CD4-positive, alpha-beta memory T cell (primary cell): ENCODE measurements at regions not wholly inside any gene's neighbourhood (a gene's known extent, or its start where the extent isn't known, plus 50 kb on each side); places are given as distances from the start of the nearest gene placed in this dataset.

ENCODE experiments used
- CTCF ChIA-PET: fragments of 350-600 bp; sonication (Branson Sonifier 250); formaldehyde crosslinking; loops from one replicate; lab custom pipeline; 2021; ENCODE audit warnings: inconsistent platforms; ENCODE audit not compliant: partially characterized antibody; lab: Charles Lee
- POLR2A ChIA-PET: fragments of 350-600 bp; sonication (Branson Sonifier 250); formaldehyde crosslinking; loops from one replicate; lab custom pipeline; 2021; ENCODE audit not compliant: partially characterized antibody; lab: Charles Lee
- DNase-seq, 5 donors: peaks; one replicate each; pipeline versions ENCODE4 v3.0.0 to v3.0.0-alpha.2; 2020 to 2022; ENCODE audit warnings: mixed read lengths in 1 of 5
- H3K27ac ChIP-seq: one replicate; pipeline ENCODE4 v1.7.0; 2013; ENCODE audit warnings: low read depth, low read length
- H3K27me3 ChIP-seq: 2 replicates; pipeline ENCODE4 v1.7.0; 2013; ENCODE audit warnings: mild to moderate bottlenecking, low read length, moderate library complexity; ENCODE audit not compliant: insufficient read depth
- H3K36me3 ChIP-seq: 2 replicates; pipeline ENCODE4 v1.7.0; 2013; ENCODE audit warnings: mild to moderate bottlenecking, low read length, moderate library complexity; ENCODE audit not compliant: insufficient read depth
- H3K4me1 ChIP-seq: 2 replicates; pipeline ENCODE4 v1.7.0; 2013; ENCODE audit warnings: mild to moderate bottlenecking, low read length, moderate library complexity; ENCODE audit not compliant: insufficient read depth
- H3K4me3 ChIP-seq, 2 donors: one replicate each; pipeline ENCODE4 v1.7.0; 2013; ENCODE audit warnings: low read length in 2 of 2, mild to moderate bottlenecking in 1 of 2
- H3K9me3 ChIP-seq, 2 donors: one replicate each; pipeline ENCODE4 v1.7.0; 2013; ENCODE audit warnings: low read length in 2 of 2, control low read depth in 1 of 2; ENCODE audit not compliant: control insufficient read depth in 1 of 2
- H3K27ac Mint-ChIP-seq, 7 donors: one replicate each; pipeline ENCODE4 v1.8.0; 2020 to 2021; ENCODE audit warnings: mixed read lengths in 7 of 7, mild to moderate bottlenecking in 6 of 7, inconsistent platforms in 3 of 7, moderate library complexity in 3 of 7
- H3K27me3 Mint-ChIP-seq, 2 donors: one replicate each; pipeline ENCODE4 v1.8.0; 2020 to 2021; ENCODE audit warnings: mixed read lengths in 2 of 2
- H3K36me3 Mint-ChIP-seq, 2 donors: one replicate each; pipeline ENCODE4 v1.8.0; 2020 to 2021; ENCODE audit warnings: mixed read lengths in 2 of 2, inconsistent platforms in 1 of 2, mild to moderate bottlenecking in 1 of 2
- H3K4me1 Mint-ChIP-seq, 4 donors: one replicate each; pipeline ENCODE4 v1.8.0; 2020 to 2021; ENCODE audit warnings: mixed read lengths in 4 of 4, mild to moderate bottlenecking in 1 of 4
- H3K4me3 Mint-ChIP-seq, 8 donors: one replicate each; pipeline ENCODE4 v1.8.0; 2020 to 2021; ENCODE audit warnings: mixed read lengths in 8 of 8, mild to moderate bottlenecking in 7 of 8, moderate library complexity in 6 of 8, inconsistent platforms in 3 of 8
- H3K9me3 Mint-ChIP-seq, 8 donors: one replicate each; pipeline ENCODE4 v1.8.0; 2020 to 2021; ENCODE audit warnings: mixed read lengths in 8 of 8, mild to moderate bottlenecking in 5 of 8, inconsistent platforms in 3 of 8, moderate library complexity in 1 of 8
- intact Hi-C: fragments of 100-400 bp; cut with micrococcal nuclease; formaldehyde crosslinking; loops from one replicate; pipeline ENCODE4 v1.15.1; 2023

DNA sequence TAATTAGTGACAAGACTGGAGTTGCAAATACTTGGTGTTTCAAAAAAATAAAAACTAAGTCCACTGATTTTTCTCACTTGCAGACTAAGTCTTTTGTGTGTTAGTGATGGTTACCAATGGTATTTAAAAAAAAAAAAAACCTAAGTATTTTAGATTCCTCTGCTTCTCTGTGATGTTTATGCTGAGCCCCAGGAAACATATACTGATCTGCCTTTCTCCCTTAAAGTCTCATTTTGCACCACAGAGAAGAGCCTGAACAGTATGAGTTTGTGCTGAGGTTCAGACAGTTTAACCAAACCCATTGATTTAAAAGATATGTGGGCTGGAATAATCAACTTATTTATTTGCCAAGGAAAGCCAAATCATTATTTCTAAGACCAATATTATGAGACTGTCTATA, 1305.0 kb downstream of the PCDH18 start:
- intact Hi-C loops: no loop called here
- H3K4me1 Mint-ChIP-seq: no peaks in the 10 kb centered on the region
- Histone ChIP-seq H3K36me3 (no peaks in the 10 kb centered on the region), H3K4me1 (no peaks in the 10 kb centered on the region), H3K4me3 (no peak overlapping the region), H3K27ac (no peak overlapping the region), H3K9me3 (no peaks in the 10 kb centered on the region), H3K27me3 (no peaks in the 10 kb centered on the region)
- no peaks in the 10 kb centered on the region for H3K27me3 Mint-ChIP-seq
- peaks cover 0 to 13% (median 6%) of the 10 kb centered on the region in 8 donors for H3K9me3 Mint-ChIP-seq
- H3K36me3 Mint-ChIP-seq: no peaks in the 10 kb centered on the region
- no peak for DNase-seq
- H3K27ac Mint-ChIP-seq: no peak overlapping the region
- POLR2A ChIA-PET: no interaction called here
- H3K4me3 Mint-ChIP-seq: no peak overlapping the region
- CTCF ChIA-PET: no interaction called here

GRCh38 chr4:136219592-136220125, 1312.6 kb downstream of the PCDH18 start:
- H3K4me3 Mint-ChIP-seq: no peak overlapping the region
- no peak overlapping the region for H3K27ac Mint-ChIP-seq
- no peaks in the 10 kb centered on the region for H3K27me3 ChIP-seq
- H3K4me3 ChIP-seq: no peak overlapping the region
- H3K27ac ChIP-seq: no peak overlapping the region
- no peak for DNase-seq
- no peaks in the 10 kb centered on the region for H3K4me1 Mint-ChIP-seq
- peaks cover 0 to 17% (median 7%) of the 10 kb centered on the region in 8 donors for H3K9me3 Mint-ChIP-seq
- H3K36me3 ChIP-seq: no peaks in the 10 kb centered on the region
- intact Hi-C loops: no loop called here
- POLR2A ChIA-PET: no interaction called here
- no peaks in the 10 kb centered on the region for H3K36me3 Mint-ChIP-seq
- H3K4me1 ChIP-seq: no peaks in the 10 kb centered on the region
- CTCF ChIA-PET: no interaction called here
- no peaks in the 10 kb centered on the region for H3K27me3 Mint-ChIP-seq
- peaks cover 0 to 4% of the 10 kb centered on the region in 2 donors for H3K9me3 ChIP-seq

- H3K27me3 ChIP-seq: no peaks in the 10 kb centered on the region
- H3K4me1 Mint-ChIP-seq: no peaks in the 10 kb centered on the region
- H3K36me3 ChIP-seq: no peaks in the 10 kb centered on the region
- no peak overlapping the region for H3K27ac Mint-ChIP-seq
- H3K4me3 ChIP-seq: no peak overlapping the region
- H3K4me3 Mint-ChIP-seq: no peak overlapping the region
- H3K27me3 Mint-ChIP-seq: no peaks in the 10 kb centered on the region
- H3K36me3 Mint-ChIP-seq: no peaks in the 10 kb centered on the region
- intact Hi-C loops: no loop called here
- DNase-seq: no peak
- H3K9me3 ChIP-seq: no peaks in the 10 kb centered on the region
- H3K4me1 ChIP-seq: no peaks in the 10 kb centered on the region
- H3K27ac ChIP-seq: no peak overlapping the region
- CTCF ChIA-PET: no interaction called here
- H3K9me3 Mint-ChIP-seq: peaks cover 0 to 11% (median 5%) of the 10 kb centered on the region in 8 donors
- POLR2A ChIA-PET: no interaction called here
These were observed 1329.1 kb downstream of the PCDH18 start for GRCh38 chr4:136203199-136203598.

GRCh38 chr4:136198358-136198757, 1333.9 kb downstream of the PCDH18 start:
- H3K27ac Mint-ChIP-seq: no peak overlapping the region
- Histone ChIP-seq H3K36me3 (no peaks in the 10 kb centered on the region), H3K4me1 (no peaks in the 10 kb centered on the region), H3K9me3 (no peaks in the 10 kb centered on the region), H3K4me3 (no peak overlapping the region), H3K27ac (no peak overlapping the region), H3K27me3 (no peaks in the 10 kb centered on the region)
- no peaks in the 10 kb centered on the region for H3K36me3 Mint-ChIP-seq
- intact Hi-C loops: loop anchor here (5.0 kb wide), 1 partner anchor 1539 kb away; no protein-coding TSS in a partner anchor
- peaks cover 0 to 9% (median 4%) of the 10 kb centered on the region in 8 donors for H3K9me3 Mint-ChIP-seq
- no peaks in the 10 kb centered on the region for H3K27me3 Mint-ChIP-seq
- no peak overlapping the region for H3K4me3 Mint-ChIP-seq
- no peaks in the 10 kb centered on the region for H3K4me1 Mint-ChIP-seq
- POLR2A ChIA-PET: no interaction called here
- CTCF ChIA-PET: no interaction called here
- DNase-seq: no peak

- Mint-ChIP-seq H3K27me3 (no peaks in the 10 kb centered on the region), H3K4me3 (no peak overlapping the region), H3K27ac (no peak overlapping the region), H3K4me1 (no peaks in the 10 kb centered on the region), H3K36me3 (no peaks in the 10 kb centered on the region), H3K9me3 (peaks cover 0 to 8% (median 5%) of the 10 kb centered on the region in 8 donors)
- H3K27ac ChIP-seq: no peak overlapping the region
- H3K27me3 ChIP-seq: no peaks in the 10 kb centered on the region
- DNase-seq: no peak
- ChIA-PET CTCF (no interaction called here), POLR2A (no interaction called here)
- no peaks in the 10 kb centered on the region for H3K36me3 ChIP-seq
- no peaks in the 10 kb centered on the region for H3K9me3 ChIP-seq
- no peaks in the 10 kb centered on the region for H3K4me1 ChIP-seq
- intact Hi-C loops: loop anchor here (5.0 kb wide), 1 partner anchor 1542 kb away; no protein-coding TSS in a partner anchor
- H3K4me3 ChIP-seq: no peak overlapping the region
These were observed 1337.3 kb downstream of the PCDH18 start for GRCh38 chr4:136194962-136195361.

- Histone ChIP-seq H3K4me3 (no peak overlapping the region), H3K36me3 (no peaks in the 10 kb centered on the region), H3K4me1 (no peaks in the 10 kb centered on the region), H3K27me3 (no peaks in the 10 kb centered on the region), H3K27ac (no peak overlapping the region), H3K9me3 (no peaks in the 10 kb centered on the region)
- Mint-ChIP-seq H3K9me3 (peaks cover 2 to 21% (median 10%) of the 10 kb centered on the region in 8 donors), H3K4me1 (no peaks in the 10 kb centered on the region), H3K27ac (no peak overlapping the region), H3K36me3 (no peaks in the 10 kb centered on the region), H3K27me3 (no peaks in the 10 kb centered on the region), H3K4me3 (no peak overlapping the region)
- intact Hi-C loops: no loop called here
- no peak for DNase-seq
- ChIA-PET POLR2A (no interaction called here), CTCF (no interaction called here)
These were observed 1345.6 kb downstream of the PCDH18 start for GRCh38 chr4:136186650-136187049.

DNA sequence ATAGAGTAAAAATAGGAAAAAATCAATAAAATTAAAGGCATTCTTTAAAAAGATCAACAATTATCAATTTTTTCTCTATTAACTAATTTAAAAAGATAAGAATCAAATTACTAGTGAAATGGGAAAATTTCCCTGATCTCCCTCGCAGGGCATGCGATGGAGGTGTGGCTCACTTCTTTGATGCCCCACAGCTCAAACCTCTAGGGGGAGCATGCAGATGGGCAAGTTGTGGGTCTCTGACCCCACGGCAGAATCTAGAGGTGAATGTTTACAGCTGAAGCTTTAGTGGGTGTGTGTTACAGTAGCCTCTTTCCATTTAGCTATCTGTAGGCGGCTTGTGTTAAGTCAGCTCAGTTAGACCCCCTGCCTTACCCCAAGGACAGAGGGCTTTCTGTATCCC, 1348.8 kb downstream of the PCDH18 start:
- Mint-ChIP-seq H3K27me3 (no peaks in the 10 kb centered on the region), H3K27ac (no peak overlapping the region), H3K36me3 (no peaks in the 10 kb centered on the region), H3K9me3 (peaks cover 2 to 25% (median 7%) of the 10 kb centered on the region in 8 donors), H3K4me3 (no peak overlapping the region), H3K4me1 (no peaks in the 10 kb centered on the region)
- H3K27me3 ChIP-seq: no peaks in the 10 kb centered on the region
- CTCF ChIA-PET: no interaction called here
- no peaks in the 10 kb centered on the region for H3K4me1 ChIP-seq
- intact Hi-C loops: no loop called here
- POLR2A ChIA-PET: no interaction called here
- no peak overlapping the region for H3K27ac ChIP-seq
- no peak for DNase-seq
- H3K9me3 ChIP-seq: no peaks in the 10 kb centered on the region
- no peak overlapping the region for H3K4me3 ChIP-seq
- H3K36me3 ChIP-seq: no peaks in the 10 kb centered on the region

GRCh38 chr4:136156947-136157346, 1375.3 kb downstream of the PCDH18 start:
- Histone ChIP-seq H3K36me3 (no peaks in the 10 kb centered on the region), H3K27ac (no peak overlapping the region), H3K4me1 (no peaks in the 10 kb centered on the region), H3K9me3 (no peaks in the 10 kb centered on the region), H3K4me3 (no peak overlapping the region), H3K27me3 (no peaks in the 10 kb centered on the region)
- Mint-ChIP-seq H3K36me3 (no peaks in the 10 kb centered on the region), H3K4me1 (no peaks in the 10 kb centered on the region), H3K27me3 (no peaks in the 10 kb centered on the region), H3K27ac (no peak overlapping the region), H3K9me3 (peaks cover 0 to 9% (median 1%) of the 10 kb centered on the region in 8 donors), H3K4me3 (no peak overlapping the region)
- DNase-seq: no peak
- ChIA-PET CTCF (no interaction called here), POLR2A (no interaction called here)
- intact Hi-C loops: no loop called here
